ENCODE measurements at regions not wholly inside any gene's neighbourhood (a gene's known extent, or its start where the extent isn't known, plus 50 kb on each side); places are given as distances from the start of the nearest gene placed in this dataset.

DNA sequence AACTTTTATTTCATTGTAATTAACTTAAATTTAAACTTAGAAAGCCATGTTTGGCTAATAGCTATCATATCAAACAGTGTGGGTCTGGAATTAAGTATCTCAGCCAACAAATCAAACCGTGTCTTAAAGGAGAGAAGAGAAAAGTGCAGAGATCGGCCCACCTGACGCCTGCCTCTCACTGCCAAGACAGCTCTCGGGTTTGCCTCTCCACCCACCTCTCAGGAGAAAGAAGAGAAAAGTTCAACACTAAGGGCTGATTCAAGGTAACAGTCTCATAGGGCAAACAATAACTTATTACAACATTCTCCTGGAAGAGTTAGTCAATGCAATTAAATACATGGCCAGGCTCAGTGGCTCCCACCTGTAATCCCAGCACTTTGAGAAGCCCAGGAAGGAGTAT lies 64.8 kb upstream of the PRR20G start (continued):
- TF ChIP-seq, protein P1, sequence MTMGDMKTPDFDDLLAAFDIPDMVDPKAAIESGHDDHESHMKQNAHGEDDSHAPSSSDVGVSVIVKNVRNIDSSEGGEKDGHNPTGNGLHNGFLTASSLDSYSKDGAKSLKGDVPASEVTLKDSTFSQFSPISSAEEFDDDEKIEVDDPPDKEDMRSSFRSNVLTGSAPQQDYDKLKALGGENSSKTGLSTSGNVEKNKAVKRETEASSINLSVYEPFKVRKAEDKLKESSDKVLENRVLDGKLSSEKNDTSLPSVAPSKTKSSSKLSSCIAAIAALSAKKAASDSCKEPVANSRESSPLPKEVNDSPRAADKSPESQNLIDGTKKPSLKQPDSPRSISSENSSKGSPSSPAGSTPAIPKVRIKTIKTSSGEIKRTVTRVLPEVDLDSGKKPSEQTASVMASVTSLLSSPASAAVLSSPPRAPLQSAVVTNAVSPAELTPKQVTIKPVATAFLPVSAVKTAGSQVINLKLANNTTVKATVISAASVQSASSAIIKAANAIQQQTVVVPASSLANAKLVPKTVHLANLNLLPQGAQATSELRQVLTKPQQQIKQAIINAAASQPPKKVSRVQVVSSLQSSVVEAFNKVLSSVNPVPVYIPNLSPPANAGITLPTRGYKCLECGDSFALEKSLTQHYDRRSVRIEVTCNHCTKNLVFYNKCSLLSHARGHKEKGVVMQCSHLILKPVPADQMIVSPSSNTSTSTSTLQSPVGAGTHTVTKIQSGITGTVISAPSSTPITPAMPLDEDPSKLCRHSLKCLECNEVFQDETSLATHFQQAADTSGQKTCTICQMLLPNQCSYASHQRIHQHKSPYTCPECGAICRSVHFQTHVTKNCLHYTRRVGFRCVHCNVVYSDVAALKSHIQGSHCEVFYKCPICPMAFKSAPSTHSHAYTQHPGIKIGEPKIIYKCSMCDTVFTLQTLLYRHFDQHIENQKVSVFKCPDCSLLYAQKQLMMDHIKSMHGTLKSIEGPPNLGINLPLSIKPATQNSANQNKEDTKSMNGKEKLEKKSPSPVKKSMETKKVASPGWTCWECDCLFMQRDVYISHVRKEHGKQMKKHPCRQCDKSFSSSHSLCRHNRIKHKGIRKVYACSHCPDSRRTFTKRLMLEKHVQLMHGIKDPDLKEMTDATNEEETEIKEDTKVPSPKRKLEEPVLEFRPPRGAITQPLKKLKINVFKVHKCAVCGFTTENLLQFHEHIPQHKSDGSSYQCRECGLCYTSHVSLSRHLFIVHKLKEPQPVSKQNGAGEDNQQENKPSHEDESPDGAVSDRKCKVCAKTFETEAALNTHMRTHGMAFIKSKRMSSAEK (CRISPR knock-in tag; IDR thresholded peaks at IDR 0.05; ENCODE audit: borderline replicate concordance), result no peak
- TF ChIP-seq, protein P2, sequence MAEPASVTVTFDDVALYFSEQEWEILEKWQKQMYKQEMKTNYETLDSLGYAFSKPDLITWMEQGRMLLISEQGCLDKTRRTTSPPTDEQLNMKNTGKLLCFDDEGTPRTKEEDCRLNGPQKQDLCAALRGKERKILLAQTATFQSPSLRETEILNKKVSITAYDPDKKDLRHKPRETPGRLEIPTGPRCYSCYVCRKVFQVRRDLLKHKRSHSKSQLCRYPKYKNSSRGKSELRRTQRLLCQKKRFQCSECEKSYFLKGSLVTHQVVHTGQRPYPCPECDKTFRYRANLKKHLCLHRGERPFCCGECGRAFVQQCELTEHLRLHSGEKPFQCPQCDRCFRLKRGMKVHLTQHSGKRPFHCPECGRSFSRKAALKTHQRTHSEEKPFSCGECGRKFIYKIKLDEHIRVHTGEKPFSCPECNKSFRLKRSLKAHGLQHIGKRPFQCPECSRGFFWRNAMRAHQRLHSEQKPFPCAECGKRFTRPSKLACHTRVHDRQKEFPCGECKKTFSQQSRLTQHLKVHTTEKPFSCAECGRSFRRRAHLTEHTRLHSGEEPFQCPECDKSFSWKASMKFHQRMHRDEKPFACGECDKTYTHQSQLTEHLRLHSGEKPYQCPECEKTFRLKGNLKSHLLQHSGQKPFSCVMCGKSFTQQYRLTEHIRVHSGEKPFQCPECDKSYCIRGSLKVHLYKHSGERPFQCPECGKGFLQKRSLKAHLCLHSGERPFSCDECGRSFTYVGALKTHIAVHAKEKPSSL (CRISPR knock-in tag; conservative IDR thresholded peaks at IDR 0.05), result no peak
- no peak for TF ChIP-seq SP1 (CRISPR knock-in tag; conservative IDR thresholded peaks at IDR 0.05)
- no peak for TF ChIP-seq HMGA2 (CRISPR knock-in tag; IDR thresholded peaks at IDR 0.05)
- TF ChIP-seq, protein P3, sequence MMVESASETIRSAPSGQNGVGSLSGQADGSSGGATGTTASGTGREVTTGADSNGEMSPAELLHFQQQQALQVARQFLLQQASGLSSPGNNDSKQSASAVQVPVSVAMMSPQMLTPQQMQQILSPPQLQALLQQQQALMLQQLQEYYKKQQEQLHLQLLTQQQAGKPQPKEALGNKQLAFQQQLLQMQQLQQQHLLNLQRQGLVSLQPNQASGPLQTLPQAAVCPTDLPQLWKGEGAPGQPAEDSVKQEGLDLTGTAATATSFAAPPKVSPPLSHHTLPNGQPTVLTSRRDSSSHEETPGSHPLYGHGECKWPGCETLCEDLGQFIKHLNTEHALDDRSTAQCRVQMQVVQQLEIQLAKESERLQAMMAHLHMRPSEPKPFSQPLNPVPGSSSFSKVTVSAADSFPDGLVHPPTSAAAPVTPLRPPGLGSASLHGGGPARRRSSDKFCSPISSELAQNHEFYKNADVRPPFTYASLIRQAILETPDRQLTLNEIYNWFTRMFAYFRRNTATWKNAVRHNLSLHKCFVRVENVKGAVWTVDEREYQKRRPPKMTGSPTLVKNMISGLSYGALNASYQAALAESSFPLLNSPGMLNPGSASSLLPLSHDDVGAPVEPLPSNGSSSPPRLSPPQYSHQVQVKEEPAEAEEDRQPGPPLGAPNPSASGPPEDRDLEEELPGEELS (CRISPR knock-in tag; IDR thresholded peaks at IDR 0.05), result no peak
- no peak for TF ChIP-seq ELF4 (CRISPR knock-in tag; IDR thresholded peaks at IDR 0.05; ENCODE audit: low read depth)
- TF ChIP-seq SMAD4 (CRISPR knock-in tag; IDR thresholded peaks at IDR 0.05), result no peak

DNA sequence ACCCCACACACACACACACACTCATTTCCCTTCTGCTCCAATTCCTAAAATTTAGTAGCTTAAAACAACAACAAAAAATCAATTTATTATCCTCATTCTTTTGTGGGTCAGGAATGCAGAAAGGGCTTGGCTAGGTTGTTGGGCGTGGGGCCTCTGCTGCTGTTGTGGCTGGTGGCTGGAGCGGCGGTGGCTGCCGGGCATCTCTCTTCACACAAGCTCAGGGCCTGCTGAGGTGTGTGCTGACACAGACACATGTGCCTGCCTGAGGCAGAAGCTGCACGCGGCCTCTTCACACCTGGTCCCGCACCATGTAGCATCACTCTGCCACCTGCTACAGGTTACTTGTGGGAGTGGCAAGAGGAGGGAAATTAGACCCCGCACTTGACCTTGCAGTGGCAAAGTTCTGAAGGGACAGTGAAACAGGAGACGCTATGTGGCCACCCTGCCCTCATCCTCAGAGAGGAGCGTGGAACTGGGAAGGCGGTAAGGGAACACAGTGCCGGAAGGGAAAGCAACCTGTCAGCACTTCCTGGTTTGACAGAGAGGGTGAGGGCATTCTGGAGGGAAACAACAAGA lies 64.0 kb upstream of the PRR20G start:
- ChIA-PET CTCF (interaction anchor here (0.9 kb wide), 1 partner anchor 15 kb away, joined by 3 read pairs; no protein-coding TSS in a partner anchor), POLR2A (no interaction called here)
- TF ChIP-seq CREM (CRISPR knock-in tag; IDR thresholded peaks at IDR 0.05), result no peak
- 0 out of 2 replicates have a peak, but pooled peaks have one; percentile 17 for TF ChIP-seq NFE2L1 (CRISPR knock-in tag; IDR thresholded peaks at IDR 0.05)
- no peak for TF ChIP-seq ELF4 (CRISPR knock-in tag; IDR thresholded peaks at IDR 0.05; ENCODE audit: low read depth)
- Mint-ChIP-seq H3K4me3 (no peak overlapping the region), H3K4me1 (no peaks in the 10 kb centered on the region), H3K27ac (no peak overlapping the region), H3K36me3 (peaks cover 20% of the 10 kb centered on the region), H3K27me3 (ENCODE audit: low read depth) (no peaks in the 10 kb centered on the region; the same call in 1 of the 2 replicates), H3K9me3 (peaks cover 20% of the 10 kb centered on the region)
- DNase-seq (ENCODE audit: low spot score), result no peak
- no peak for ATAC-seq

DNA sequence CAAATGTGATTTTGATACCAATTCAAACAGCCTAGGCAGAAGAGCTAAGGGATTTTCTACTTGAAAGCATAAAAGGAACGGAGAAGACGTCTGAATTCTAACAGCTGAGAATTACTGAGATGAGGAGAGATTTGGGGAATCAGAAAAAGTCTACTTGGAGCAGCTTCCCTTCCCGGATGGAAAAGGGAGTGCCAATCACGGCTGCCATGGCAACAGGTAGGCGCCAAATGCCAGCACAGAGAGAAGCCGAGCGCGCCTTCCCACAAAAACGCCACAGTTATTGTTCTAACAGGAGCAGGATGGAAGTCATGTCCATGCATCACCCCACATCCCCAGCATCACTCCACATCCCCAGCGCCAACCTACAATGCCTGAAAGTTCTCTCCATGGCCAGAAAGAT lies 63.5 kb upstream of the PRR20G start:
- no peak for DNase-seq (ENCODE audit: low spot score)
- no peak for TF ChIP-seq ETV6 (CRISPR knock-in tag; IDR thresholded peaks at IDR 0.05)
- no peak for TF ChIP-seq SMAD4 (CRISPR knock-in tag; IDR thresholded peaks at IDR 0.05)
- TF ChIP-seq, protein P4, sequence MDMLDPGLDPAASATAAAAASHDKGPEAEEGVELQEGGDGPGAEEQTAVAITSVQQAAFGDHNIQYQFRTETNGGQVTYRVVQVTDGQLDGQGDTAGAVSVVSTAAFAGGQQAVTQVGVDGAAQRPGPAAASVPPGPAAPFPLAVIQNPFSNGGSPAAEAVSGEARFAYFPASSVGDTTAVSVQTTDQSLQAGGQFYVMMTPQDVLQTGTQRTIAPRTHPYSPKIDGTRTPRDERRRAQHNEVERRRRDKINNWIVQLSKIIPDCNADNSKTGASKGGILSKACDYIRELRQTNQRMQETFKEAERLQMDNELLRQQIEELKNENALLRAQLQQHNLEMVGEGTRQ (CRISPR knock-in tag; IDR thresholded peaks at IDR 0.05), result no peak
- no peak for TF ChIP-seq NFATC4 (CRISPR knock-in tag; IDR thresholded peaks at IDR 0.05)
- TF ChIP-seq ZNF317 (CRISPR knock-in tag; IDR thresholded peaks at IDR 0.05; ENCODE audit: borderline replicate concordance, low read depth), result no peak
- TF ChIP-seq RORB (CRISPR knock-in tag; IDR thresholded peaks at IDR 0.05), result no peak
- no peak for TF ChIP-seq ZNF671 (CRISPR knock-in tag; IDR thresholded peaks at IDR 0.05)
- TF ChIP-seq, protein P5, sequence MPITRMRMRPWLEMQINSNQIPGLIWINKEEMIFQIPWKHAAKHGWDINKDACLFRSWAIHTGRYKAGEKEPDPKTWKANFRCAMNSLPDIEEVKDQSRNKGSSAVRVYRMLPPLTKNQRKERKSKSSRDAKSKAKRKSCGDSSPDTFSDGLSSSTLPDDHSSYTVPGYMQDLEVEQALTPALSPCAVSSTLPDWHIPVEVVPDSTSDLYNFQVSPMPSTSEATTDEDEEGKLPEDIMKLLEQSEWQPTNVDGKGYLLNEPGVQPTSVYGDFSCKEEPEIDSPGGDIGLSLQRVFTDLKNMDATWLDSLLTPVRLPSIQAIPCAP (CRISPR knock-in tag; IDR thresholded peaks at IDR 0.05), result no peak
- TF ChIP-seq, protein P6, sequence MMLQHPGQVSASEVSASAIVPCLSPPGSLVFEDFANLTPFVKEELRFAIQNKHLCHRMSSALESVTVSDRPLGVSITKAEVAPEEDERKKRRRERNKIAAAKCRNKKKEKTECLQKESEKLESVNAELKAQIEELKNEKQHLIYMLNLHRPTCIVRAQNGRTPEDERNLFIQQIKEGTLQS (CRISPR knock-in tag; conservative IDR thresholded peaks at IDR 0.05), result no peak
- TF ChIP-seq, protein P7, sequence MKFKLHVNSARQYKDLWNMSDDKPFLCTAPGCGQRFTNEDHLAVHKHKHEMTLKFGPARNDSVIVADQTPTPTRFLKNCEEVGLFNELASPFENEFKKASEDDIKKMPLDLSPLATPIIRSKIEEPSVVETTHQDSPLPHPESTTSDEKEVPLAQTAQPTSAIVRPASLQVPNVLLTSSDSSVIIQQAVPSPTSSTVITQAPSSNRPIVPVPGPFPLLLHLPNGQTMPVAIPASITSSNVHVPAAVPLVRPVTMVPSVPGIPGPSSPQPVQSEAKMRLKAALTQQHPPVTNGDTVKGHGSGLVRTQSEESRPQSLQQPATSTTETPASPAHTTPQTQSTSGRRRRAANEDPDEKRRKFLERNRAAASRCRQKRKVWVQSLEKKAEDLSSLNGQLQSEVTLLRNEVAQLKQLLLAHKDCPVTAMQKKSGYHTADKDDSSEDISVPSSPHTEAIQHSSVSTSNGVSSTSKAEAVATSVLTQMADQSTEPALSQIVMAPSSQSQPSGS (CRISPR knock-in tag; IDR thresholded peaks at IDR 0.05; ENCODE audit: borderline replicate concordance, low read depth), result no peak
- TF ChIP-seq, protein P8, sequence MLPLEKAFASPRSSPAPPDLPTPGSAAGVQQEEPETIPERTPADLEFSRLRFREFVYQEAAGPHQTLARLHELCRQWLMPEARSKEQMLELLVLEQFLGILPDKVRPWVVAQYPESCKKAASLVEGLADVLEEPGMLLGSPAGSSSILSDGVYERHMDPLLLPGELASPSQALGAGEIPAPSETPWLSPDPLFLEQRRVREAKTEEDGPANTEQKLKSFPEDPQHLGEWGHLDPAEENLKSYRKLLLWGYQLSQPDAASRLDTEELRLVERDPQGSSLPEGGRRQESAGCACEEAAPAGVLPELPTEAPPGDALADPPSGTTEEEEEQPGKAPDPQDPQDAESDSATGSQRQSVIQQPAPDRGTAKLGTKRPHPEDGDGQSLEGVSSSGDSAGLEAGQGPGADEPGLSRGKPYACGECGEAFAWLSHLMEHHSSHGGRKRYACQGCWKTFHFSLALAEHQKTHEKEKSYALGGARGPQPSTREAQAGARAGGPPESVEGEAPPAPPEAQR (CRISPR knock-in tag; IDR thresholded peaks at IDR 0.05), result no peak
- TF ChIP-seq JUN (CRISPR knock-in tag; IDR thresholded peaks at IDR 0.05), result no peak

More for the DNA sequence above, 63.5 kb upstream of the PRR20G start:
- Mint-ChIP-seq H3K36me3 (peaks cover 15% of the 10 kb centered on the region), H3K4me1 (no peaks in the 10 kb centered on the region), H3K27ac (no peak overlapping the region), H3K9me3 (peaks cover 16% of the 10 kb centered on the region), H3K4me3 (no peak overlapping the region), H3K27me3 (ENCODE audit: low read depth) (no peaks in the 10 kb centered on the region; the same call in 1 of the 2 replicates)
- no peak for ATAC-seq
- ChIA-PET CTCF (interaction anchor here (0.9 kb wide), 1 partner anchor 15 kb away, joined by 3 read pairs; no protein-coding TSS in a partner anchor), POLR2A (no interaction called here)

Measured in WTC11 (cell line).